ENCODE measurements at regions not wholly inside any gene's neighbourhood (a gene's known extent, or its start where the extent isn't known, plus 50 kb on each side); places are given as distances from the start of the nearest gene placed in this dataset.

DNA sequence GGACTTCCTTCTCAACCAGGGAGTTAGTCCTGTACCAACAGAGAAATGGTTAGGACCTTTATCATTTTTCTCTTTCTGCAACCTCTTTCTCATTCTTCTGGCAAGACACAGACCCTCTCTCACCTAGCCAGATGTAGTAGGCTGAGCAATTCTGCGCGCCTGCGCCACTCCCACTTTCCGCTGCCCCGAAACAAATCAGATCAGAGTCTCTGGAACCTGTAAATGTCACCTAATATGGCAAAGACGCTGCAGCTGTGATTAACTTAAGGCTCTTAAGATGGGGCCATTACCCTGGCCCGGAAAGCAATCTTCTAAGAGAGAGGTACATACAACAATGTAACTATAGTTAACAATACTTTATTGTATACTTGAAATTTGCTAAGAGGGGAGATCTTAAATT is 94.3 kb upstream of the ASIC2 start:
- Histone ChIP-seq H3K36me3 (replicated peaks; ENCODE audit: low read depth, low read length) (no peaks in the 10 kb centered on the region), H2AFZ (ENCODE audit: low read depth, low read length) (no peak overlapping the region), H3K27me3 (ENCODE audit: low read depth, low read length) (peaks cover 21% of the 10 kb centered on the region), H3K4me1 (ENCODE audit: low read length) (no peaks in the 10 kb centered on the region), H3K4me3 (ENCODE audit: low read length) (no peak overlapping the region), H3K9ac (ENCODE audit: low read length) (no peak overlapping the region), H3K9me3 (ENCODE audit: insufficient read depth, low read length) (no peaks in the 10 kb centered on the region), H3K27ac (ENCODE audit: low read length) (no peak overlapping the region), H4K20me1 (ENCODE audit: insufficient read depth, low read length) (peaks cover 3% of the 10 kb centered on the region; the same call in 1 of the 2 replicates), H3K4me2 (ENCODE audit: low read length) (no peak overlapping the region), H3K79me2 (ENCODE audit: low read length) (no peaks in the 10 kb centered on the region)
- TF ChIP-seq EZH2phosphoT487 (IDR thresholded peaks at IDR 0.05; ENCODE audit: low read depth): no peak
- TF ChIP-seq, protein P1, sequence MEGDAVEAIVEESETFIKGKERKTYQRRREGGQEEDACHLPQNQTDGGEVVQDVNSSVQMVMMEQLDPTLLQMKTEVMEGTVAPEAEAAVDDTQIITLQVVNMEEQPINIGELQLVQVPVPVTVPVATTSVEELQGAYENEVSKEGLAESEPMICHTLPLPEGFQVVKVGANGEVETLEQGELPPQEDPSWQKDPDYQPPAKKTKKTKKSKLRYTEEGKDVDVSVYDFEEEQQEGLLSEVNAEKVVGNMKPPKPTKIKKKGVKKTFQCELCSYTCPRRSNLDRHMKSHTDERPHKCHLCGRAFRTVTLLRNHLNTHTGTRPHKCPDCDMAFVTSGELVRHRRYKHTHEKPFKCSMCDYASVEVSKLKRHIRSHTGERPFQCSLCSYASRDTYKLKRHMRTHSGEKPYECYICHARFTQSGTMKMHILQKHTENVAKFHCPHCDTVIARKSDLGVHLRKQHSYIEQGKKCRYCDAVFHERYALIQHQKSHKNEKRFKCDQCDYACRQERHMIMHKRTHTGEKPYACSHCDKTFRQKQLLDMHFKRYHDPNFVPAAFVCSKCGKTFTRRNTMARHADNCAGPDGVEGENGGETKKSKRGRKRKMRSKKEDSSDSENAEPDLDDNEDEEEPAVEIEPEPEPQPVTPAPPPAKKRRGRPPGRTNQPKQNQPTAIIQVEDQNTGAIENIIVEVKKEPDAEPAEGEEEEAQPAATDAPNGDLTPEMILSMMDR (IDR thresholded peaks at IDR 0.05; ENCODE audit: low read depth, low read length): no peak

DNA sequence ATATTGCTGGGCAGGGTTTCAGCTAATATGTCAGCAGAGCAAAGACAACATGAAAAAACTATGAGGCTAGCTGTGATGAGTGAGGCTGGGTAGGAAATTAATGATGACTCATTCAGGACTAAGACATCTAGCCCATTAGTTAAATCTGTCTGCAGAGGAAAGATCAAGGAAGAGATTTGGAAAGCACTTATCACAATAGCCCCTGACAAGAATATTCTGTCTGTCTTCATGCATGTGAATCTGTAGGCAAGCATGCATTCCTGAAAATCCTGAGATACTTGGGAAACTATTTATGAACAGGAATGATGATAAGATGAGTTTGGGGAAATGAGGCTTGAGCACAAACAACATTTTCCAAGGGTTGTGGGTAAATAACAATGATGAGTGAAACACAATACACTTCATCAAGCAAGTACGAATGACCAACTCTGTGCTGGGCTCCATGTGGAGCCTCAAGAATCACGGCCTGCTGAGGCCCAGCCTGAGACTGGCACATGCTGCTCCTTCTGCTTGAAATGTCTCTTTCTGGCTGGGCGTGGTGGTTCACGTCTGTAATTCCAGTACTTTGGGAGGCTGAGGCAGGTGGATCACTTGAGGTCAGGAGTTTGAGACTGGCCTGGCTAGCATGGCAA is 96.5 kb upstream of the ASIC2 start:
- Histone ChIP-seq H3K27me3 (ENCODE audit: low read depth, low read length) (peaks cover 7% of the 10 kb centered on the region; the same call in 1 of the 2 replicates), H3K27ac (ENCODE audit: low read length) (no peak overlapping the region), H3K9ac (ENCODE audit: low read length) (no peak overlapping the region), H4K20me1 (ENCODE audit: insufficient read depth, low read length) (peaks cover 3% of the 10 kb centered on the region; the same call in 1 of the 2 replicates), H3K4me3 (ENCODE audit: low read length) (no peak overlapping the region), H2AFZ (ENCODE audit: low read depth, low read length) (no peak overlapping the region), H3K9me3 (ENCODE audit: insufficient read depth, low read length) (no peaks in the 10 kb centered on the region), H3K79me2 (ENCODE audit: low read length) (no peaks in the 10 kb centered on the region), H3K4me2 (ENCODE audit: low read length) (no peak overlapping the region), H3K4me1 (ENCODE audit: low read length) (no peaks in the 10 kb centered on the region), H3K36me3 (replicated peaks; ENCODE audit: low read depth, low read length) (no peaks in the 10 kb centered on the region)
- no peak for TF ChIP-seq EZH2phosphoT487 (IDR thresholded peaks at IDR 0.05; ENCODE audit: low read depth)
- TF ChIP-seq, protein P1 (IDR thresholded peaks at IDR 0.05; ENCODE audit: low read depth, low read length): no peak

DNA sequence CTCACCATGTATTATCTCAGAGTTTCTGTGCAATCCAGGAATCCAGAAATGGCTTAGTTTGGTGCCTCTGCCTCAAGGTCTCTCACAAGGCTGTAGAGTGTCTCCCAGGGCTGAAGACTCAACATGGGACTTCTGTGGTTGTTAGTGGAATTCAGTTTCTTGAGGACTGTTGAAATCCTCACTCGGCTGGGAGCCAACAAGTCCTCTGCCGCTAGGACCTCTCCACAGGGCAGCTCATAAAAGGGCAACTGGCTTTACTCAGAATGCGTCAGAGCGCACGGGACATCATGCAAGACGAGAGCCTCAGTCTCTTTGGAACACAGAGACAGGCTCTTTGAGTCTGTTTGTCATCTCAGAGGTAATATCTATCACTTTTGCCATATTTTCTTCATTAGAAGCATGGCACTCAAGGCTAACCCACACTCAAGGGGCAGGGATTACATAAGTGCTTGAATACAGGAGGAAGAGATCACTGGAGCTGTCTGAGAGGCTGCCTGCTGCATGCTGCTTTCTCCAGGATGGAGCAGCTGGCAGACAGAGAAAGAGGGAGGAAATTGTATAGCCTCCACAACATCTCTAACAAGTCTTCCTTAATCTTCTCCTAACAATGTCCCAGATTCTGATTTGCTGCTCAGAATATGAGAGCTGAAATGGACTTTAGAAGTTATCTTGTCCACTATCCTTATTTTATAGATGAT is 97.5 kb upstream of the ASIC2 start:
- Histone ChIP-seq H3K27ac (ENCODE audit: low read length) (no peak overlapping the region), H3K4me1 (ENCODE audit: low read length) (no peaks in the 10 kb centered on the region)

DNA sequence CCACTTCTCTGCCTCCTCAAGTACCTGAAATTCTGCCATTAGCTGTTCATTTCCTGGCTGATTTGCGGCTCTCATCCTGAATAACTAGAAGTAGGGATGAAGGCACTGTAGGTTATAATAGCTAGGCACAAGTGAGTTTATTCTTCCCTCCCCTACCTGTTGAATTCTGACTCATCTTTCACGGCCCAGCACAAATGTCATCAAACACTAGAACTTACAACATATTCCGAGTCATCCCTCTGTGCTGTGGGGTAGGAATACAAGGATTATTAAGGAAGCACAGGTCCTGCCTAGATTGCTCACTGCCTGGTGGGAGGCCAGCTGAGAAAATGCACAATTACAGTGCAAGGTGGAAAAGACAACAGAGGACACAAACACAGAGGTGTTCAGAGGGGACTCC is 103.7 kb upstream of the ASIC2 start:
- no peaks in the 10 kb centered on the region; the same call in 1 of the 2 replicates for H3K27me3 ChIP-seq (ENCODE audit: low read depth, low read length)
- no peak overlapping the region for H3K27ac ChIP-seq (ENCODE audit: low read length)
- H3K79me2 ChIP-seq (ENCODE audit: low read length): no peaks in the 10 kb centered on the region
- no peak overlapping the region for H3K9ac ChIP-seq (ENCODE audit: low read length)
- H3K9me3 ChIP-seq (ENCODE audit: insufficient read depth, low read length): no peaks in the 10 kb centered on the region
- no peak overlapping the region for H3K4me3 ChIP-seq (ENCODE audit: low read length)
- H3K36me3 ChIP-seq (replicated peaks; ENCODE audit: low read depth, low read length): no peaks in the 10 kb centered on the region
- no peak overlapping the region for H3K4me2 ChIP-seq (ENCODE audit: low read length)
- H4K20me1 ChIP-seq (ENCODE audit: insufficient read depth, low read length): no peaks in the 10 kb centered on the region
- no peaks in the 10 kb centered on the region for H3K4me1 ChIP-seq (ENCODE audit: low read length)
- H2AFZ ChIP-seq (ENCODE audit: low read depth, low read length): no peak overlapping the region
- TF ChIP-seq, protein P1 (IDR thresholded peaks at IDR 0.05; ENCODE audit: low read depth, low read length): no peak
- no peak for TF ChIP-seq EZH2phosphoT487 (IDR thresholded peaks at IDR 0.05; ENCODE audit: low read depth)

More for the DNA sequence above, 97.5 kb upstream of the ASIC2 start:
- H3K9ac ChIP-seq (ENCODE audit: low read length): no peak overlapping the region
- peaks cover under 1% of the 10 kb centered on the region; the same call in 1 of the 2 replicates for H4K20me1 ChIP-seq (ENCODE audit: insufficient read depth, low read length)
- no peak overlapping the region for H3K4me3 ChIP-seq (ENCODE audit: low read length)
- H3K36me3 ChIP-seq (replicated peaks; ENCODE audit: low read depth, low read length): no peaks in the 10 kb centered on the region
- 0 out of 2 replicates have a peak, but pooled peaks cover 4% of the 10 kb centered on the region for H3K27me3 ChIP-seq (ENCODE audit: low read depth, low read length)
- H3K9me3 ChIP-seq (ENCODE audit: insufficient read depth, low read length): no peaks in the 10 kb centered on the region
- no peak overlapping the region for H2AFZ ChIP-seq (ENCODE audit: low read depth, low read length)
- H3K79me2 ChIP-seq (ENCODE audit: low read length): no peaks in the 10 kb centered on the region
- no peak overlapping the region for H3K4me2 ChIP-seq (ENCODE audit: low read length)
- TF ChIP-seq EZH2phosphoT487 (IDR thresholded peaks at IDR 0.05; ENCODE audit: low read depth): no peak
- TF ChIP-seq, protein P1 (IDR thresholded peaks at IDR 0.05; ENCODE audit: low read depth, low read length): no peak

Measured in OCI-LY3 (cell line).